GM21367 (cell line): ENCODE measurements at regions not wholly inside any gene's neighbourhood (a gene's known extent, or its start where the extent isn't known, plus 50 kb on each side); places are given as distances from the start of the nearest gene placed in this dataset.

Source experiments
- ATAC-seq: cut with Tn5 transposase; IDR thresholded peaks from one replicate; pipeline ENCODE4 v1.9.1; 2021; ENCODE audit not compliant: unreplicated experiment

GRCh38 chr1:239322369-239322768 lies 64.0 kb upstream of the CHRM3 start:
- no peak for ATAC-seq

GRCh38 chr1:239321877-239322276 lies 64.5 kb upstream of the CHRM3 start:
- ATAC-seq: no peak

GRCh38 chr1:239317948-239318347 lies 68.4 kb upstream of the CHRM3 start:
- ATAC-seq: no peak

GRCh38 chr1:239315631-239316217 lies 70.6 kb upstream of the CHRM3 start:
- no peak for ATAC-seq

GRCh38 chr1:239311331-239311730 lies 75.0 kb upstream of the CHRM3 start:
- no peak for ATAC-seq

GRCh38 chr1:239308701-239309333 lies 77.6 kb upstream of the CHRM3 start:
- ATAC-seq: no peak

GRCh38 chr1:239307886-239308285 lies 78.5 kb upstream of the CHRM3 start:
- no peak for ATAC-seq

- no peak for ATAC-seq
Measured at GRCh38 chr1:239306426-239306825, 79.9 kb upstream of the CHRM3 start.

- no peak for ATAC-seq
Measured at GRCh38 chr1:239303289-239303688, 83.1 kb upstream of the CHRM3 start.

GRCh38 chr1:239302696-239303095 lies 83.7 kb upstream of the CHRM3 start:
- ATAC-seq: no peak

GRCh38 chr1:239301251-239301650 lies 85.1 kb upstream of the CHRM3 start:
- no peak for ATAC-seq

GRCh38 chr1:239297910-239298309 lies 88.5 kb upstream of the CHRM3 start:
- ATAC-seq: no peak

- ATAC-seq: no peak
Measured at GRCh38 chr1:239293350-239294110, 92.8 kb upstream of the CHRM3 start.

- no peak for ATAC-seq
Measured at GRCh38 chr1:239288820-239289554, 97.4 kb upstream of the CHRM3 start.

GRCh38 chr1:239287296-239287695 lies 99.1 kb upstream of the CHRM3 start:
- no peak for ATAC-seq

GRCh38 chr1:239283216-239283615 lies 103.2 kb upstream of the CHRM3 start:
- ATAC-seq: no peak

GRCh38 chr1:239282411-239282810 lies 104.0 kb upstream of the CHRM3 start:
- ATAC-seq: no peak

- no peak for ATAC-seq
Measured at GRCh38 chr1:239276051-239276450, 110.3 kb upstream of the CHRM3 start.

GRCh38 chr1:239274242-239274830 lies 112.0 kb upstream of the CHRM3 start:
- no peak for ATAC-seq

- ATAC-seq: no peak
Measured at GRCh38 chr1:239270509-239270908, 115.9 kb upstream of the CHRM3 start.

- no peak for ATAC-seq
Measured at GRCh38 chr1:239269706-239270105, 116.7 kb upstream of the CHRM3 start.
